ENCODE measurements at regions not wholly inside any gene's neighbourhood (a gene's known extent, or its start where the extent isn't known, plus 50 kb on each side); places are given as distances from the start of the nearest gene placed in this dataset.

DNA sequence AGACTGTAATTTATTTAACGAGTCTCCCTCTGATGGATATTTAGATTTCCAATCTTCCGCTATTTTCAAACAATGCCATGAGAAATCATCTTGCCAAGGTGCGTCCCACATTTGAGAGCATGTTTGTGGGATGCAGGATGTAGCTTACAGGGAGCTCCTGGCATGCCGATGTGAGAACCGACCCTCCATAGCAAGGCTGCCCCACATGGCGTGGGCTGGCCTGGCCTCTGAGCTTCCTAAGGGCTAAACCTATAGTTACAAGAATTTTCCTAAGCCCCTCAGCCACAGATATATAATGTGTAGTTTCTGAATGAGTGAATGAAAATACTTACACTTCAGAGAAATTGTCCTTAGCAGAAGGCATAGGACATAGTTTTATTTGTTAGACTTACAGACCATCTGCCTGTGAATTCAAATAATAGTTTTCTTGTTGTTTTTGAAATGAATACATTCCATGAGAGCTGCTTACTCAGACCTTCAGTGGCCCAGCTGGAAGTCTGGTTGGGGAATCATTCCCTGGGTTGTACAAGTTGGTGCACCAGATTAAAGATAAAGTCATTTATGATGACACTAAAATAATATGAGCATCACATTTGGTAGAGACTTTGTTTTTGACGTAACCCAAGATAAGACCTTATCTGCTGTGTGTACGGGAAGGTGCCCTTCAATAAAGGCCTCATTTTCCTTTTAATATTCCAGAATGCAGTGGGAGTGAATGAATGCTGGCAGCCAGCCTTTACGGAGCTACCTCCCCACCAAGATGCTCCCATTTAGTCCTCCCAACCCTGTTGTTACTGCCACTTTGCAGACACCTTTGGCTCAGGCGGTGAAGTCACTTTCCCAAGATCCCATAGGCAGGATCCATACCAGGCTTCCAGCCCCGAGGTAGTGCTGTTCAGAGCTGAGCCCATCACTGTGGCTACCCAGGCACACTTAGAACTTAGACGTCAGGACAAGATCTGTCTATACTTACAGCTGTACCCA, 107.1 kb downstream of the GLI2 start:
- Histone ChIP-seq H3K27me3 (ENCODE audit: insufficient read depth, low read length) (no peaks in the 10 kb centered on the region), H3K27ac (ENCODE audit: low read depth, low read length) (no peak overlapping the region), H3K79me2 (ENCODE audit: control insufficient read depth, insufficient read depth, low read length, unreplicated experiment) (peaks cover 8% of the 10 kb centered on the region), H3K4me1 (ENCODE audit: control insufficient read depth, insufficient read depth, low read length, unreplicated experiment) (no peaks in the 10 kb centered on the region), H3K4me3 (ENCODE audit: low read depth, low read length) (no peak overlapping the region), H2AFZ (ENCODE audit: low read length, unreplicated experiment) (no peak overlapping the region), H3K36me3 (ENCODE audit: insufficient read depth, low read length) (no peaks in the 10 kb centered on the region)

DNA sequence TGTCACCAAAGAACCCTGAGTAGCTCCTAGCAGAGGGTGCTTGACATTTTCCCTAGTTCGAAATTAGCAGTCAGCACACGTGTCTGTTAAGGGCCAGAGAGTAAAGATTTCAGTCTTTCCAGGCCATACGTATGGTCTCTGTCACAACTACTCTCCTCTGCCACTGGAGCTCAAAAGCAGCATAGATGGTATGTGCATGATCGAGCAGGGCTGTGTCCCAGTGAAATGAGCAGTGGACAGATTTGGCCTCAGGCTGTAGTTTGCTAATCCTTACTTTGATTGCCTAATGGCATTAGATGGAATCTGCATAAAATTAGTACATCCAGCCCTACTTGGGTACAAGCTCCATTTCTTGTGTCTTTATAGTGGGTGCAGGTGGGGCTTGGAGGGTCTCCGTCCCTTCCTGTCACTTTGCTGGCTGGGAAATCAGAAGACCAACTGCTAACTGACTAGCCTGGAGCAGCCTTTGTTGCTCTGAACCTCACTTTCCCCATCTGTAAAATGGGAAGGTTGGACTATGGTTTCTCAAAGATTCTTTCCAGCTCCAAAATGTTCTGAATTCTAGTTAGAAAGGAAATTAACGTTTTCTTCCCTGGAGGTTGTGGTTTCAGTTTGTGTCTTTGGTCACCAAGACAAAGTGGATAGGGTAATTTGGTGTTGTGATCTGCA, 108.5 kb downstream of the GLI2 start:
- Histone ChIP-seq H3K36me3 (ENCODE audit: insufficient read depth, low read length) (0 out of 2 replicates have a peak, but pooled peaks cover 6% of the 10 kb centered on the region), H3K4me1 (ENCODE audit: control insufficient read depth, insufficient read depth, low read length, unreplicated experiment) (no peaks in the 10 kb centered on the region), H3K27ac (ENCODE audit: low read depth, low read length) (no peak overlapping the region), H3K79me2 (ENCODE audit: control insufficient read depth, insufficient read depth, low read length, unreplicated experiment) (peaks cover 5% of the 10 kb centered on the region), H2AFZ (ENCODE audit: low read length, unreplicated experiment) (no peak overlapping the region), H3K27me3 (ENCODE audit: insufficient read depth, low read length) (no peaks in the 10 kb centered on the region), H3K4me3 (ENCODE audit: low read depth, low read length) (no peak overlapping the region)

DNA sequence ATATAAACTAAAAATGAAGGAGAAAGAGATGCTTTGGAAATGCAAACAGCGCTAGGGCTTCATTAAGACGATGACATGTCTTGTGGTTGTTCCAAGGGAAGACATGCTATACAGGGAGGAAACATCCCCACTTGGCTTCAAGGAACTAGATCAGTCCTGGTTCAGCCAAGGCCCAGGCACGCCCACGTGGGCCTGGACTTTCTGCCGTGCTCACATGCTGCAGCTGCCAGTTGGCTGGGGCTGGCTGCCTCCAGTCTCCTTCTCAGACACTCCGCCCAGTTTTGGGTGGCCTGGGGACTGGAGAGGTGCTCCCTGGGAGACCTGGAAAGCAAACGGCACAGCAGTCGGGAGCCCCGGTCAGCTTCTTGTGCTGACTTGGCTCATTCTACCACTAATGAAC, 109.6 kb downstream of the GLI2 start:
- Histone ChIP-seq H2AFZ (ENCODE audit: low read length, unreplicated experiment) (no peak overlapping the region), H3K27me3 (ENCODE audit: insufficient read depth, low read length) (no peaks in the 10 kb centered on the region), H3K4me1 (ENCODE audit: control insufficient read depth, insufficient read depth, low read length, unreplicated experiment) (no peaks in the 10 kb centered on the region)

DNA sequence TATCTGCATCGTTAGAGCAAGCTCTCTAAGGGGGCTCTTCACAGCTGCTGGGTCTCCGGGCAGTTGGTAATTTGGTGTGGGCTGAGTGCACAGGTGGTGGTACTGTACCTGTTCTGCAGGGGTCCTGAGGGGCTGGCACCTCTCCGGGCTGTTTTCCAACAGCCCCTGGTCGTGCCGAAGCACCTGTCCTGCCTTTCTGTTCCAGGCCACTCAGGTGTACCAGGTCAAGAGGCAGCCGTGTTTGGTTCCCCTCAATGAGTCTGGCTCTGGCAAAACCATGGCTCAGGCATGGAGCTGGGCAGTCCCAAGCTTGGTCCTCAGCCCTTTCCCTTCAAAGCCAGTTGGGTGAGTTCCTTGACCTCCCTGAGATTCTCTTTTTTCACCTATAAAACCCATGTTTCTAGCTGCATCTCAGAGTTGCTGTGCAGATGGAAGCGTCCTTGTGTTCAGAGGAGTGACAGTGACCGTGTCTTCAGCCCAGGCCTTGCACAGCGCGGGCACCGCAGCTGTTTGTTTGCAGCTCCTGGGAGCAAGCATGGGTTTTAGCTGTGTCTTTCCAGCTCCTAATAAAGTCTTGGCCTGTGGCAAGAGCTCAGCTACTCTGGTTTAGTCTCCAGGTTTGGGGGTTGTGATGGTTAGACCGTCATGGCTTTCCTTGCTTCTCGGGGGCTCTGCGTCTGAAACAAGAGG, 110.9 kb downstream of the GLI2 start:
- H3K36me3 ChIP-seq (ENCODE audit: insufficient read depth, low read length): peaks cover 10% of the 10 kb centered on the region
- peaks cover 5% of the 10 kb centered on the region for H3K79me2 ChIP-seq (ENCODE audit: control insufficient read depth, insufficient read depth, low read length, unreplicated experiment)
- no peak overlapping the region for H2AFZ ChIP-seq (ENCODE audit: low read length, unreplicated experiment)
- H3K4me1 ChIP-seq (ENCODE audit: control insufficient read depth, insufficient read depth, low read length, unreplicated experiment): no peaks in the 10 kb centered on the region
- no peak overlapping the region for H3K4me3 ChIP-seq (ENCODE audit: low read depth, low read length)
- no peak overlapping the region for H3K27ac ChIP-seq (ENCODE audit: low read depth, low read length)
- H3K27me3 ChIP-seq (ENCODE audit: insufficient read depth, low read length): no peaks in the 10 kb centered on the region

More for the DNA sequence above, 109.6 kb downstream of the GLI2 start:
- Histone ChIP-seq H3K4me3 (ENCODE audit: low read depth, low read length) (no peak overlapping the region), H3K36me3 (ENCODE audit: insufficient read depth, low read length) (peaks cover 10% of the 10 kb centered on the region), H3K79me2 (ENCODE audit: control insufficient read depth, insufficient read depth, low read length, unreplicated experiment) (peaks cover 5% of the 10 kb centered on the region), H3K27ac (ENCODE audit: low read depth, low read length) (no peak overlapping the region)

DNA sequence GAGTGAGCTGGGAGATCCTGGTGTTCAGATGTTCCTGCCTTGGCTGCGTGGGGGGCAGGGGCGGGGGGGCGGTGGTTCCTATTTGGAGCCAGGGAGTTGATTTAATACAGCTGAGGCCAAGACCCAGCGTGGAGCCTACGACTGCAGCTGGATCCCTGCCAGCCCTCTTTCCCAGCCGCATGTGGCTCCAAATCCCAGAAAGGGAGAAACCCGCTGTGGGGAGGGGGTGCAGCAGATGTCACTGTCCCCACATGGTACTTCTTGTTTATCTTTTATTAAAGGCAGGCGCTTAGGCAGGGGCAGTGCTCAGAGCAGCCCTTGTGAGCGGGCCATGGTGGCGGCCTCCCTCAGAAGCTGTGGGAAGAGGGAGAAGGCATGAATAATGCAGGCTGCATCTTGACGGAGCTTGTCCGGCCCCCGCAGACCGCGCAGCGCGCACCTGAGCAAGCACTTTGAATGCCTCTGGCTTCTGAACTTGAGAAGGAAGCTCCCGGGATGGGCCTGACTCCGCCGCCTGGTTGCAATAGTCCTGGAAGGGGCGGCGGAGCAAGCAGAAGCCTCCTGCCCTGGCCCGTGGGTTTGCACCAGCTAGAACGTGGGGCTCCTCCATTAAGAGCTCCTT, 112.1 kb downstream of the GLI2 start:
- no peaks in the 10 kb centered on the region for H3K27me3 ChIP-seq (ENCODE audit: insufficient read depth, low read length)
- H3K4me1 ChIP-seq (ENCODE audit: control insufficient read depth, insufficient read depth, low read length, unreplicated experiment): no peaks in the 10 kb centered on the region
- H3K36me3 ChIP-seq (ENCODE audit: insufficient read depth, low read length): peaks cover 10% of the 10 kb centered on the region
- H3K79me2 ChIP-seq (ENCODE audit: control insufficient read depth, insufficient read depth, low read length, unreplicated experiment): peaks cover 5% of the 10 kb centered on the region
- no peak overlapping the region for H2AFZ ChIP-seq (ENCODE audit: low read length, unreplicated experiment)
- H3K27ac ChIP-seq (ENCODE audit: low read depth, low read length): no peak overlapping the region
- no peak overlapping the region for H3K4me3 ChIP-seq (ENCODE audit: low read depth, low read length)

DNA sequence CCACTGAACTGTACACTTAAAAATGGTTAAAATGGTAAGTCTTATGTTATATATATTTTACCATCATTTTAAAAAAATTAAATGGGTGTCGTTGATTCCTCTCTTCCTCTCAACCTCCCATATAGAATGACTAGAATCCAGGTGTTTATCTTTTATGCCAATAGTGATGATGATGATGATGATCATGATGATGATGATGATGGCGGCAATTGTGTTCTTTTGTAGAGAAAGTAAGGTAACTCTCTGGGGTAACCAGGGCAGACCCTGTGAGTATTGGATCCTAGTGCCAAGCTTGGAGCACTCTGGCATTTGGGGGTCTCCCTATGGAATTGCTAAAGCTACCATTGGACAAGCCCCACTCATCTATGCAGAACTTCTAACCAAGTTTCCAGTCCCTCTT, 113.6 kb downstream of the GLI2 start:
- peaks cover 10% of the 10 kb centered on the region for H3K36me3 ChIP-seq (ENCODE audit: insufficient read depth, low read length)
- H2AFZ ChIP-seq (ENCODE audit: low read length, unreplicated experiment): no peak overlapping the region
- no peak overlapping the region for H3K4me3 ChIP-seq (ENCODE audit: low read depth, low read length)
- H3K79me2 ChIP-seq (ENCODE audit: control insufficient read depth, insufficient read depth, low read length, unreplicated experiment): peaks cover under 1% of the 10 kb centered on the region
- H3K27ac ChIP-seq (ENCODE audit: low read depth, low read length): no peak overlapping the region
- no peaks in the 10 kb centered on the region for H3K27me3 ChIP-seq (ENCODE audit: insufficient read depth, low read length)
- no peaks in the 10 kb centered on the region for H3K4me1 ChIP-seq (ENCODE audit: control insufficient read depth, insufficient read depth, low read length, unreplicated experiment)

DNA sequence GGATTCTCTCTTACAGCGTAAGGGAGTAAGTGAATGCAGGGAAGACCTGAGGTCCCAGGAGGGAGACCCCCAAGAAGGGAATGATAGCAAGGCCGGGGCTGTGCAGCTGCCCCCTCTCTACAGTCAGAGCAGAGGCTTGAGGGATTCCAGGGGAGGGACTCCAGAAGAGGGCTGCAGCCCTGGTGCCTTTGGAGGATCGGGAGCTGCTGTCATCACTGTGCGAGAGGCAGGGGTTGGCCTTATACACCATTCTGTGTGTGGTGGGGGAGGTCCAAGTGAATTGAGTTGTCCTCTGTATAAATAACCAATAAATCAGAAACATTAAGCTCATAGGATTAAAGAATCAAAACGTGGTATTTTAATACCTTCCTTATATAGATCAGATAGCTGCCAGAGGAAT, 114.9 kb downstream of the GLI2 start:
- Histone ChIP-seq H3K4me3 (ENCODE audit: low read depth, low read length) (no peak overlapping the region), H3K27ac (ENCODE audit: low read depth, low read length) (no peak overlapping the region), H2AFZ (ENCODE audit: low read length, unreplicated experiment) (no peak overlapping the region), H3K4me1 (ENCODE audit: control insufficient read depth, insufficient read depth, low read length, unreplicated experiment) (no peaks in the 10 kb centered on the region), H3K79me2 (ENCODE audit: control insufficient read depth, insufficient read depth, low read length, unreplicated experiment) (no peaks in the 10 kb centered on the region), H3K27me3 (ENCODE audit: insufficient read depth, low read length) (no peaks in the 10 kb centered on the region), H3K36me3 (ENCODE audit: insufficient read depth, low read length) (peaks cover 10% of the 10 kb centered on the region)

DNA sequence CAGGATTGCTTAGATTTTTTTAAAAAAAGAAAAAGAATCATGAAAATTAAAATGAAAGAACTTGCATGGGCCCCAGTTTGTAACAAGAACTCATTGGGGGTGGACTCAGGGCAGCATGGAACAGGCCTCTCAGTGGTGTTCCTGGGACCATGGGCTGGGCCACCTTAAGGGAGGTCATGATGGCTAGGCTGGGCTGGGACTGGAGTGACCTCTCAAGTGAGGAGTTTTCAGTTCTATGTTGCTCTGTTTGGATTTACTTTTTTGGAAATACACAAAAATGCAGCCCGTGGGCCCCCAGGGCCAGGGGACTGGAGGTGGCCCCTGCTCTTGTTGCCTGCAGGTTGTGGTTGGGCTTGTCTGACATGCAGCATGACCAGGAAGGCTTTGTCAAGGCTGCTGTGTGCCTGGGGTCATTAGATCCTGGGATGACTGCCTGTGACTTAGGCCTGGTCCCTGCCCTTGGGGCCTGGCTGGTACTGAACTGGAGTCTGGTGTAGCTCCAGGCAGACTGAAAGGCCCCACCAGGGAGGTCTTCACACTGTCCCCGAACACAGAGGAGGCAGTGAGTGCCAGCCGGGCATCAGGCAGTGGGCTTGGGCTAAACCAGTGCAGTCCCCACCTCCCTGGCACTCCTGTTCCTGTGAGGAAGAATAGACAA, 115.6 kb downstream of the GLI2 start:
- Histone ChIP-seq H3K27ac (ENCODE audit: low read depth, low read length) (no peak overlapping the region), H3K27me3 (ENCODE audit: insufficient read depth, low read length) (no peaks in the 10 kb centered on the region), H3K4me1 (ENCODE audit: control insufficient read depth, insufficient read depth, low read length, unreplicated experiment) (no peaks in the 10 kb centered on the region), H3K36me3 (ENCODE audit: insufficient read depth, low read length) (peaks cover 10% of the 10 kb centered on the region), H2AFZ (ENCODE audit: low read length, unreplicated experiment) (no peak overlapping the region), H3K79me2 (ENCODE audit: control insufficient read depth, insufficient read depth, low read length, unreplicated experiment) (no peaks in the 10 kb centered on the region), H3K4me3 (ENCODE audit: low read depth, low read length) (no peak overlapping the region)

DNA sequence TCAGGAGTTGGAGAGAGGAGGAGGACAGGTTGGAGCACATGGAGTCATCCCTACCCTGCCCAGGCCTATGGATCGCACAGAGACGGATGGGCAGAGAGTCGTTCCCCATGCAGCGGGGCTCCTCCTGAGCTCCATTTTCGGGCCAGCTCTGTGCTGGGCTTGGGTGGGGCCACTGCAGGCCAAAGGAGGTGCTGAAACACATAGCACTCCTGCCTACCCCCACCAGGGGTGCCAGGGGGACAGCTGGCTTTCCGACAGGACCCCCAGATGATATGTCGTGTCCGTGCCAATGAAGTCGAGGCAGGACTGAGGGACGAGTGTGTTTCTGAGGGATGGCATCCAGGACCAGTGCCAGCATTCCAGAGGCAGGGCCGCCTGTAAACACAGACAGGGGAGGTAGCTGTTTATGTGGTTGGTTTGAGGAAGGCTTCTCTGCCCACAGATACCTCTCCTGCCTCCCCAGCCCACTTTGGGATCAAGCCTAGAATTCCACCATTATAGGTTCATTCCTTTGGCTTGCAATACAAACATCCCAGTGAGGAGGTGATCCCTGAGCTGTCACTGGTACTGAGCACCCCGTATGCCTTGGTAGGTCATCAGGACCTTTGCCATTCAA, 116.6 kb downstream of the GLI2 start:
- Histone ChIP-seq H3K27ac (ENCODE audit: low read depth, low read length) (no peak overlapping the region), H2AFZ (ENCODE audit: low read length, unreplicated experiment) (no peak overlapping the region), H3K79me2 (ENCODE audit: control insufficient read depth, insufficient read depth, low read length, unreplicated experiment) (no peaks in the 10 kb centered on the region), H3K4me1 (ENCODE audit: control insufficient read depth, insufficient read depth, low read length, unreplicated experiment) (no peaks in the 10 kb centered on the region), H3K4me3 (ENCODE audit: low read depth, low read length) (no peak overlapping the region), H3K36me3 (ENCODE audit: insufficient read depth, low read length) (peaks cover 10% of the 10 kb centered on the region), H3K27me3 (ENCODE audit: insufficient read depth, low read length) (no peaks in the 10 kb centered on the region)

All from ACC112 (cell line).